Left lung (tissue), 4 donors: ENCODE measurements at regions not wholly inside any gene's neighbourhood (a gene's known extent, or its start where the extent isn't known, plus 50 kb on each side); places are given as distances from the start of the nearest gene placed in this dataset.

Experiments used
- ATAC-seq: fragments of 200-7000 bp; cut with Tn5 transposase; one replicate; pipeline ENCODE4 v1.9.1; 2020; ENCODE audit warnings: moderate library complexity
- DNase-seq, 4 donors: peaks; one replicate each; pipeline ENCODE4 v3.0.0-alpha.2; 2013 to 2020
- H3K27ac ChIP-seq, 2 donors: fragments of 200-600 bp; sonication (generic) in 1 of 2; one replicate each; pipeline versions ENCODE4 v1.5.0 to v1.8.0; 2020 to 2021
- H3K27me3 ChIP-seq, 2 donors: fragments of 200-600 bp; sonication (generic) in 1 of 2; one replicate each; pipeline versions ENCODE4 v1.5.0 to v1.8.0; 2020 to 2021
- H3K36me3 ChIP-seq, 2 donors: fragments of 200-600 bp; sonication (generic) in 1 of 2; one replicate each; pipeline versions ENCODE4 v1.5.0 to v1.8.0; 2020 to 2021
- H3K4me1 ChIP-seq, 2 donors: fragments of 200-600 bp; one replicate each; pipeline ENCODE4 v1.8.0; 2021
- H3K4me3 ChIP-seq, 2 donors: fragments of 200-600 bp; sonication (generic) in 1 of 2; one replicate each; pipeline versions ENCODE4 v1.5.0 to v1.8.0; 2020 to 2021; ENCODE audit warnings: mild to moderate bottlenecking in 1 of 2
- H3K9me3 ChIP-seq, 2 donors: fragments of 200-600 bp; sonication (generic) in 1 of 2; one replicate each; pipeline versions ENCODE4 v1.5.0 to v1.8.0; 2020 to 2021
- CTCF ChIP-seq, 2 donors: fragments of 200-600 bp; sonication (generic) in 1 of 2; IDR thresholded peaks; one replicate each; pipeline versions ENCODE4 v1.5.0 to v1.8.0; 2021; ENCODE audit warnings: antibody characterized with exemption in 2 of 2
- intact Hi-C, 2 donors: fragments of 100-400 bp; cut with DNase I; formaldehyde crosslinking; loops; one replicate each; pipeline versions ENCODE4 v1.11.2 to v1.14.2; 2022
- donor health status: DM: no; HTN: yes; CAD: no.
- donor health status: DM: no; HTN: no; CAD: no.

- TF ChIP-seq CTCF (IDR thresholded peaks at IDR 0.05): no peak
- H3K4me3 ChIP-seq: no peak overlapping the region
Observed at GRCh38 chr9:107721705-107722245, 232.2 kb upstream of the KLF4 start.

GRCh38 chr9:107720501-107720900, 230.9 kb upstream of the KLF4 start:
- no peak overlapping the region for H3K4me3 ChIP-seq
- H3K4me1 ChIP-seq: no peaks in the 10 kb centered on the region
- TF ChIP-seq CTCF (IDR thresholded peaks at IDR 0.05): no peak
- intact Hi-C loops: no loop called here
- H3K27me3 ChIP-seq: no peaks in the 10 kb centered on the region
- DNase-seq (no peak), ATAC-seq (no peak)
- H3K27ac ChIP-seq: no peak overlapping the region
- H3K9me3 ChIP-seq: no peaks in the 10 kb centered on the region
- no peaks in the 10 kb centered on the region for H3K36me3 ChIP-seq

More at GRCh38 chr9:107721705-107722245, 232.2 kb upstream of the KLF4 start:
- no peaks in the 10 kb centered on the region for H3K27me3 ChIP-seq
- no peaks in the 10 kb centered on the region for H3K9me3 ChIP-seq
- H3K27ac ChIP-seq: no peak overlapping the region
- DNase-seq: no peak
- no peaks in the 10 kb centered on the region for H3K4me1 ChIP-seq
- no peak for ATAC-seq
- no peaks in the 10 kb centered on the region for H3K36me3 ChIP-seq
- intact Hi-C loops: no loop called here

GRCh38 chr9:107717529-107718314, 228.2 kb upstream of the KLF4 start:
- no peak overlapping the region for H3K27ac ChIP-seq
- no peaks in the 10 kb centered on the region for H3K4me1 ChIP-seq
- no peaks in the 10 kb centered on the region for H3K36me3 ChIP-seq
- H3K9me3 ChIP-seq: no peaks in the 10 kb centered on the region
- no peak for TF ChIP-seq CTCF (IDR thresholded peaks at IDR 0.05)
- no peak for DNase-seq
- intact Hi-C loops: no loop called here
- no peak for ATAC-seq
- no peaks in the 10 kb centered on the region for H3K27me3 ChIP-seq
- H3K4me3 ChIP-seq: no peak overlapping the region

- H3K27me3 ChIP-seq: no peaks in the 10 kb centered on the region
- ATAC-seq (no peak), DNase-seq (no peak)
- no peak overlapping the region for H3K4me3 ChIP-seq
- H3K9me3 ChIP-seq: no peaks in the 10 kb centered on the region
- H3K4me1 ChIP-seq: peaks cover 0 to 17% of the 10 kb centered on the region in 2 donors
- intact Hi-C loops: no loop called here
- H3K36me3 ChIP-seq: no peaks in the 10 kb centered on the region
- H3K27ac ChIP-seq: no peak overlapping the region
- no peak for TF ChIP-seq CTCF (IDR thresholded peaks at IDR 0.05)
Observed at GRCh38 chr9:107715740-107716139, 226.2 kb upstream of the KLF4 start.

GRCh38 chr9:107713470-107713869, 223.9 kb upstream of the KLF4 start:
- H3K9me3 ChIP-seq: no peaks in the 10 kb centered on the region
- H3K27ac ChIP-seq: no peak overlapping the region
- no peak overlapping the region for H3K4me3 ChIP-seq
- no peaks in the 10 kb centered on the region for H3K36me3 ChIP-seq
- peaks cover 0 to 17% of the 10 kb centered on the region in 2 donors for H3K4me1 ChIP-seq
- intact Hi-C loops: no loop called here
- H3K27me3 ChIP-seq: no peaks in the 10 kb centered on the region
- ATAC-seq (no peak), DNase-seq (no peak)
- no peak for TF ChIP-seq CTCF (IDR thresholded peaks at IDR 0.05)
